ENCODE measurements at regions not wholly inside any gene's neighbourhood (a gene's known extent, or its start where the extent isn't known, plus 50 kb on each side); places are given as distances from the start of the nearest gene placed in this dataset.

GRCh38 chr2:106012001-106012590, 182.0 kb downstream of the UXS1 start:
- Histone ChIP-seq H2AFZ (ENCODE audit: control insufficient read depth, low read length) (no peak overlapping the region), H3K27me3 (ENCODE audit: control insufficient read depth, extremely low read depth, insufficient read depth, low read length) (no peaks in the 10 kb centered on the region), H3K79me2 (ENCODE audit: control insufficient read depth, insufficient read depth, low read length) (no peaks in the 10 kb centered on the region), H3K9me3 (ENCODE audit: control insufficient read depth, low read depth, low read length) (no peaks in the 10 kb centered on the region), H3K9me1 (ENCODE audit: control insufficient read depth, extremely low read depth, insufficient read depth, low read length) (no peaks in the 10 kb centered on the region), H3K36me3 (ENCODE audit: control insufficient read depth in 2 of 2, extremely low read depth in 1 of 2, insufficient read depth in 2 of 2, low read length in 2 of 2) (no peaks in the 10 kb centered on the region), H4K20me1 (ENCODE audit: control insufficient read depth, extremely low read depth, insufficient read depth, low read length) (no peaks in the 10 kb centered on the region), H3K9ac (ENCODE audit: control insufficient read depth, extremely low read depth, insufficient read depth, low read length) (no peak overlapping the region), H3K4me2 (ENCODE audit: control insufficient read depth, extremely low read depth, insufficient read depth, low read depth, low read length) (no peak overlapping the region), H3K27ac (ENCODE audit: control insufficient read depth, insufficient read depth, low read length) (no peak overlapping the region), H3K4me1 (ENCODE audit: control insufficient read depth, extremely low read depth, insufficient read depth, low read length) (no peaks in the 10 kb centered on the region), H3K4me3 (ENCODE audit: control insufficient read depth in 2 of 3, extremely low read depth in 1 of 3, insufficient read depth in 2 of 3, low read depth in 1 of 3, low read length in 3 of 3) (no peak overlapping the region)
- DNase-seq (ENCODE audit: low read depth, low spot score) = no peak
- TF ChIP-seq, protein P1, sequence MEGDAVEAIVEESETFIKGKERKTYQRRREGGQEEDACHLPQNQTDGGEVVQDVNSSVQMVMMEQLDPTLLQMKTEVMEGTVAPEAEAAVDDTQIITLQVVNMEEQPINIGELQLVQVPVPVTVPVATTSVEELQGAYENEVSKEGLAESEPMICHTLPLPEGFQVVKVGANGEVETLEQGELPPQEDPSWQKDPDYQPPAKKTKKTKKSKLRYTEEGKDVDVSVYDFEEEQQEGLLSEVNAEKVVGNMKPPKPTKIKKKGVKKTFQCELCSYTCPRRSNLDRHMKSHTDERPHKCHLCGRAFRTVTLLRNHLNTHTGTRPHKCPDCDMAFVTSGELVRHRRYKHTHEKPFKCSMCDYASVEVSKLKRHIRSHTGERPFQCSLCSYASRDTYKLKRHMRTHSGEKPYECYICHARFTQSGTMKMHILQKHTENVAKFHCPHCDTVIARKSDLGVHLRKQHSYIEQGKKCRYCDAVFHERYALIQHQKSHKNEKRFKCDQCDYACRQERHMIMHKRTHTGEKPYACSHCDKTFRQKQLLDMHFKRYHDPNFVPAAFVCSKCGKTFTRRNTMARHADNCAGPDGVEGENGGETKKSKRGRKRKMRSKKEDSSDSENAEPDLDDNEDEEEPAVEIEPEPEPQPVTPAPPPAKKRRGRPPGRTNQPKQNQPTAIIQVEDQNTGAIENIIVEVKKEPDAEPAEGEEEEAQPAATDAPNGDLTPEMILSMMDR (optimal IDR thresholded peaks at IDR 0.05 in 1 of 3, IDR thresholded peaks at IDR 0.05 in 1 of 3, conservative IDR thresholded peaks at IDR 0.05 in 1 of 3; ENCODE audit: extremely low read depth in 1 of 3, insufficient read depth in 2 of 3, low read length in 3 of 3) = no peak
- no peak for TF ChIP-seq EZH2 (IDR thresholded peaks at IDR 0.05; ENCODE audit: low read length)
- dilution Hi-C loops (cut with MboI; ENCODE audit: extremely low pct_ligation_motif_present, low sequenced_read_pairs) = no loop called here
- no peak for FAIRE-seq

DNA sequence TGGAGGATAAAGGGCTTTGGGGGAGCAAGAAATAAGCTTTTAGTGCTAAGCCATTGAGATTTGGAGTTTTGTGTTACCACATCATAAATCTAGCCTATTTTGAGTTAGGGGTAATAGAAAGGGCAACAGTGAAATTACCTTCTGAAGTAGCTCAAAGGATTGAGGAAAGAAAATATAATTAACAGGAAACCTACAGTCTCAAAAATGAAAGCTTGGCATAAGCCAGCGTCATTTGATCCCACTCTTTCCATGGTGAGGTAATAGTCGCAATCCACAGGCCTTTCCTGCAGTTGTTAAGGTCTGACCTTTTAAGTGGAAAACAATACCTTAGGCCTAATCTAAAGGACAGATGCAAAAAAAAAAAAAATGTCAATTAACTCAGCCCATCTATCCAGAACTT, 182.7 kb downstream of the UXS1 start:
- dilution Hi-C loops (cut with MboI; ENCODE audit: extremely low pct_ligation_motif_present, low sequenced_read_pairs) = no loop called here
- TF ChIP-seq, protein P1 (optimal IDR thresholded peaks at IDR 0.05 in 1 of 3, IDR thresholded peaks at IDR 0.05 in 1 of 3, conservative IDR thresholded peaks at IDR 0.05 in 1 of 3; ENCODE audit: extremely low read depth in 1 of 3, insufficient read depth in 2 of 3, low read length in 3 of 3) = no peak
- no peak for TF ChIP-seq EZH2 (IDR thresholded peaks at IDR 0.05; ENCODE audit: low read length)
- no peaks in the 10 kb centered on the region for H3K79me2 ChIP-seq (ENCODE audit: control insufficient read depth, insufficient read depth, low read length)
- FAIRE-seq = no peak
- H3K27ac ChIP-seq (ENCODE audit: control insufficient read depth, insufficient read depth, low read length) = no peak overlapping the region
- H3K4me3 ChIP-seq (ENCODE audit: control insufficient read depth in 2 of 3, extremely low read depth in 1 of 3, insufficient read depth in 2 of 3, low read depth in 1 of 3, low read length in 3 of 3) = no peak overlapping the region
- no peaks in the 10 kb centered on the region for H3K4me1 ChIP-seq (ENCODE audit: control insufficient read depth, extremely low read depth, insufficient read depth, low read length)
- DNase-seq (ENCODE audit: low read depth, low spot score) = no peak
- no peaks in the 10 kb centered on the region for H3K9me1 ChIP-seq (ENCODE audit: control insufficient read depth, extremely low read depth, insufficient read depth, low read length)
- H3K27me3 ChIP-seq (ENCODE audit: control insufficient read depth, extremely low read depth, insufficient read depth, low read length) = no peaks in the 10 kb centered on the region
- H4K20me1 ChIP-seq (ENCODE audit: control insufficient read depth, extremely low read depth, insufficient read depth, low read length) = no peaks in the 10 kb centered on the region
- no peaks in the 10 kb centered on the region for H3K36me3 ChIP-seq (ENCODE audit: control insufficient read depth in 2 of 2, extremely low read depth in 1 of 2, insufficient read depth in 2 of 2, low read length in 2 of 2)
- H3K4me2 ChIP-seq (ENCODE audit: control insufficient read depth, extremely low read depth, insufficient read depth, low read depth, low read length) = no peak overlapping the region
- H3K9me3 ChIP-seq (ENCODE audit: control insufficient read depth, low read depth, low read length) = no peaks in the 10 kb centered on the region
- H2AFZ ChIP-seq (ENCODE audit: control insufficient read depth, low read length) = no peak overlapping the region
- no peak overlapping the region for H3K9ac ChIP-seq (ENCODE audit: control insufficient read depth, extremely low read depth, insufficient read depth, low read length)
